H1 (cell line): ENCODE measurements at regions not wholly inside any gene's neighbourhood (a gene's known extent, or its start where the extent isn't known, plus 50 kb on each side); places are given as distances from the start of the nearest gene placed in this dataset.

Source experiments
- CTCF ChIA-PET: fragments of 300-600 bp; sonication (Branson Sonifier 250); formaldehyde crosslinking; loops from one replicate; lab custom pipeline; 2021; ENCODE audit not compliant: partially characterized antibody; lab: Charles Lee
- POLR2A ChIA-PET: fragments of 300-600 bp; sonication (Branson Sonifier 250); formaldehyde crosslinking; loops from one replicate; lab custom pipeline; 2021; ENCODE audit warnings: inconsistent platforms; ENCODE audit not compliant: partially characterized antibody; lab: Charles Lee
- DNase-seq, 2 experiments: peaks; one replicate each; pipeline versions ENCODE4 v3.0.0 to v3.0.0-alpha.2; 2010 to 2022; ENCODE audit warnings: low spot score in 2 of 2, low read depth in 1 of 2, mixed read lengths in 1 of 2
- FAIRE-seq: peaks from 2 replicates; lab custom pipeline; 2011; peaks lifted over from hg19 to GRCh38; lab: Jason Lieb, UNC
- H2AFZ ChIP-seq: 2 replicates; pipeline ENCODE4 v1.8.1; 2012; ENCODE audit warnings: low read length, inconsistent platforms
- H2AK5ac ChIP-seq: 2 replicates; pipeline ENCODE4 v1.6.1; 2013; ENCODE audit warnings: low read depth, low read length
- H2BK120ac ChIP-seq: replicated peaks from 2 replicates; pipeline ENCODE3; 2013; ENCODE audit warnings: low read depth, low read length, inconsistent platforms
- H2BK12ac ChIP-seq: 2 replicates; pipeline ENCODE4 v1.6.1; 2013; ENCODE audit warnings: low read depth, low read length
- H2BK15ac ChIP-seq: 2 replicates; pipeline ENCODE4 v1.6.1; 2013; ENCODE audit warnings: low read length
- H2BK20ac ChIP-seq: 2 replicates; pipeline ENCODE4 v1.6.1; 2013; ENCODE audit warnings: low read length
- H2BK5ac ChIP-seq: 2 replicates; pipeline ENCODE4 v1.6.1; 2013; ENCODE audit warnings: low read depth, low read length
- H3K14ac ChIP-seq: 2 replicates; pipeline ENCODE4 v1.6.1; 2013; ENCODE audit warnings: inconsistent platforms; ENCODE audit not compliant: insufficient read length
- H3K18ac ChIP-seq: 2 replicates; pipeline ENCODE4 v1.6.1; 2013; ENCODE audit warnings: low read length; ENCODE audit errors: extremely low read depth
- H3K23ac ChIP-seq: 2 replicates; pipeline ENCODE4 v1.6.1; 2013; ENCODE audit warnings: inconsistent platforms; ENCODE audit not compliant: insufficient read length
- H3K23me2 ChIP-seq: 2 replicates; pipeline ENCODE4 v1.6.1; 2013; ENCODE audit warnings: low read depth, low read length
- H3K27ac ChIP-seq: 2 replicates; pipeline ENCODE4 v1.6.1; 2011; ENCODE audit warnings: low read depth, low read length, inconsistent platforms
- H3K27me3 ChIP-seq, 4 experiments: replicated peaks in 1 of 4; 1 replicate in 1 of 4; 2 replicates in 3 of 4; pipeline versions ENCODE4 v1.6.1 to v1.8.1; 2011 to 2013; ENCODE audit warnings: low read length in 3 of 4, mild to moderate bottlenecking in 3 of 4, inconsistent platforms in 2 of 4, mixed read lengths in 2 of 4, moderate library complexity in 1 of 4; ENCODE audit not compliant: control insufficient read depth in 3 of 4, insufficient read depth in 3 of 4; ENCODE audit errors: extremely low read depth in 1 of 4
- H3K36me3 ChIP-seq, 4 experiments: 2 replicates each; pipeline versions ENCODE4 v1.6.1 to v1.8.1; 2011 to 2013; ENCODE audit warnings: mild to moderate bottlenecking in 4 of 4, low read length in 3 of 4, moderate library complexity in 2 of 4, control low read depth in 1 of 4, inconsistent platforms in 1 of 4; ENCODE audit not compliant: insufficient read depth in 4 of 4, control insufficient read depth in 2 of 4
- H3K4ac ChIP-seq: replicated peaks from 2 replicates; pipeline ENCODE3; 2013; ENCODE audit warnings: low read length, low read depth, mixed read lengths, inconsistent platforms; ENCODE audit not compliant: insufficient read length
- H3K4me1 ChIP-seq, 4 experiments: replicated peaks in 1 of 4; 1 replicate in 1 of 4; 2 replicates in 3 of 4; pipeline versions ENCODE4 v1.6.1 to v1.8.1; 2011 to 2013; ENCODE audit warnings: low read length in 3 of 4, inconsistent platforms in 2 of 4, mixed read lengths in 1 of 4; ENCODE audit not compliant: insufficient read depth in 4 of 4, control insufficient read depth in 3 of 4
- H3K4me2 ChIP-seq, 2 experiments: 2 replicates each; pipeline versions ENCODE4 v1.6.1 to v1.8.1; 2011 to 2013; ENCODE audit warnings: low read depth in 2 of 2, low read length in 2 of 2, control low read depth in 1 of 2, inconsistent platforms in 1 of 2, mild to moderate bottlenecking in 1 of 2; ENCODE audit not compliant: insufficient read depth in 1 of 2
- H3K4me3 ChIP-seq, 4 experiments: fragments of 200-600, 300-600 bp in 1 of 4; sonication (generic), shearing (Covaris generic), sonication (Bioruptor Twin) in 1 of 4; 2 replicates each; pipeline versions ENCODE4 v1.5.1 to v1.8.1; 2011 to 2016; ENCODE audit warnings: low read length in 4 of 4, low read depth in 3 of 4, control low read depth in 2 of 4, inconsistent platforms in 2 of 4, mild to moderate bottlenecking in 2 of 4, mixed read lengths in 1 of 4, moderate library complexity in 1 of 4; ENCODE audit not compliant: insufficient read depth in 2 of 4; ENCODE audit errors: extremely low read depth in 1 of 4
- H3K56ac ChIP-seq: replicated peaks from 2 replicates; pipeline ENCODE3; 2013; ENCODE audit warnings: low read depth, mild to moderate bottlenecking, mixed read lengths, low read length, inconsistent platforms; ENCODE audit not compliant: insufficient read length
- H3K79me1 ChIP-seq: 2 replicates; pipeline ENCODE4 v1.6.1; 2013; ENCODE audit warnings: low read depth, low read length, control low read depth
- H3K79me2 ChIP-seq, 2 experiments: 2 replicates each; pipeline versions ENCODE4 v1.6.1 to v1.8.1; 2012 to 2013; ENCODE audit warnings: low read length in 2 of 2, mild to moderate bottlenecking in 2 of 2, inconsistent platforms in 1 of 2; ENCODE audit not compliant: insufficient read depth in 2 of 2, control insufficient read depth in 1 of 2
- H3K9ac ChIP-seq, 4 experiments: replicated peaks in 1 of 4; 1 replicate in 1 of 4; 2 replicates in 3 of 4; pipeline versions ENCODE4 v1.6.1 to v1.8.1; 2011 to 2013; ENCODE audit warnings: low read depth in 3 of 4, low read length in 3 of 4, control low read depth in 2 of 4, mild to moderate bottlenecking in 2 of 4, moderate library complexity in 2 of 4, inconsistent platforms in 1 of 4; ENCODE audit errors: extremely low read depth in 1 of 4
- H3K9me3 ChIP-seq, 2 experiments: 2 replicates each; pipeline versions ENCODE4 v1.6.1 to v1.8.1; 2012 to 2013; ENCODE audit warnings: mild to moderate bottlenecking in 2 of 2, moderate library complexity in 2 of 2, control low read depth in 1 of 2, inconsistent platforms in 1 of 2, low read depth in 1 of 2, low read length in 1 of 2, mixed read lengths in 1 of 2; ENCODE audit not compliant: insufficient read depth in 2 of 2
- H4K20me1 ChIP-seq, 2 experiments: replicated peaks in 1 of 2; 2 replicates each; pipeline versions ENCODE3 to v1.8.1; 2011 to 2013; ENCODE audit warnings: inconsistent platforms in 2 of 2, low read length in 2 of 2, mild to moderate bottlenecking in 1 of 2; ENCODE audit not compliant: insufficient read depth in 2 of 2, control insufficient read depth in 1 of 2
- H4K5ac ChIP-seq: 2 replicates; pipeline ENCODE4 v1.6.1; 2013; ENCODE audit warnings: low read length, low read depth, mixed read lengths, inconsistent platforms; ENCODE audit not compliant: insufficient read length
- H4K8ac ChIP-seq: 2 replicates; pipeline ENCODE4 v1.8.0; 2013; ENCODE audit warnings: mild to moderate bottlenecking, moderate library complexity, low read length, inconsistent platforms; ENCODE audit not compliant: insufficient read depth; ENCODE audit errors: extremely low read depth
- H4K91ac ChIP-seq: replicated peaks from 2 replicates; pipeline ENCODE3; 2013; ENCODE audit warnings: low read length, mixed read lengths, inconsistent platforms; ENCODE audit not compliant: insufficient read length
- CEBPB ChIP-seq: IDR thresholded peaks from 2 replicates; pipeline ENCODE4 v1.6.1; 2012; ENCODE audit warnings: low read depth, low read length
- CTBP2 ChIP-seq: IDR thresholded peaks from 2 replicates; pipeline ENCODE4 v1.7.0; 2011; ENCODE audit warnings: borderline replicate concordance, mild to moderate bottlenecking, moderate library complexity, mixed read lengths, low read length; ENCODE audit not compliant: insufficient read depth, insufficient read length
- JUN ChIP-seq: IDR thresholded peaks from 2 replicates; pipeline ENCODE4 v1.6.1; 2011; ENCODE audit warnings: low read depth, mild to moderate bottlenecking, improper control_type of control experiment, low read length
- JUND ChIP-seq: IDR thresholded peaks from 2 replicates; pipeline ENCODE4 v1.6.1; 2011; ENCODE audit warnings: mild to moderate bottlenecking, improper control_type of control experiment, low read length
- RFX5 ChIP-seq: IDR thresholded peaks from 2 replicates; pipeline ENCODE4 v1.6.1; 2011; ENCODE audit warnings: low read depth, low read length, improper control_type of control experiment, borderline replicate concordance
- WGBS, 2 experiments: shearing (Covaris generic) in 1 of 2; methylation state at CpG; one replicate each; pipeline versions ENCODE4 v1.1.6 to v1.1.7; 2013 to 2015; ENCODE audit warnings: low lambda C conversion rate in 2 of 2, mixed read lengths in 2 of 2, inconsistent platforms in 1 of 2, low coverage in 1 of 2, missing lambda C conversion rate in 1 of 2; ENCODE audit not compliant: insufficient replicate concordance in 2 of 2, insufficient coverage in 1 of 2, insufficient read length in 1 of 2; ENCODE audit errors: extremely low coverage in 1 of 2, missing lambda C conversion rate in 1 of 2; 5-methylcytosine and 5-hydroxymethylcytosine counted together

DNA sequence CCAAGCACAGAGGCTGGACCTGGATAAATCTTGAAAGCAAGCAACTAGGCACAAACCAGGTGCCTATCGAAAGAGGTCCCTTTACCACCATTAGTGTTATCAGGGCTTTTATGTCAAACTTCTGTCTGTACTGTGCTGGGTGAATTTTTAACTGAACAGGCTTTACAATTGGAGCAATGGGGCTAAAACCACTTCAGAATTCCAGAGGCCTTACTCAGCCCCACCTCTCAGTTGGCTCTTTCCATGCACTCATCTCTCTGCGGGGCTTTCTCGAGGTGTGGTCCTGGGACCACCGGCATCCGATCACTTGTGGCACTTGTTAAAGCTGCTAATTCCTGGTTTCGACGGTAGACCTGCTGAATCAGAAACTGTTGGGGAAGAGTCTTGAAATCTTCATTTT lies 232.5 kb downstream of the SOX4 start:
- 68% methylated on average over 7 of the region's 7 CpGs; no CpG with 5 or more reads in 1 of the 2 experiments for WGBS, 2 experiments
- H3K36me3 ChIP-seq, result no peaks in the 10 kb centered on the region
- CTCF ChIA-PET, result interaction anchor here (1.1 to 2.2 kb wide), 3 partner anchors 19 to 112 kb away, joined by 4 to 5 read pairs (median 4); no protein-coding TSS in a partner anchor
- no peaks in the 10 kb centered on the region for H3K23me2 ChIP-seq
- peaks cover 0 to 91% of the 10 kb centered on the region in 2 experiments; a peak in 3 of 4 replicates for H3K79me2 ChIP-seq
- no peak overlapping the region for H2BK15ac ChIP-seq
- no peak overlapping the region for H3K9ac ChIP-seq
- no peak overlapping the region for H4K5ac ChIP-seq
- peak overlapping the region in 1 of 2 experiments; percentile 6; a peak in 1 of 4 replicates for H3K4me2 ChIP-seq
- H4K8ac ChIP-seq, result no peak overlapping the region
- H3K27ac ChIP-seq, result no peak overlapping the region
- no peak overlapping the region; the same call in 1 of the 2 replicates for H2AK5ac ChIP-seq
- FAIRE-seq (peak; percentile 71), DNase-seq (peak in 1 of 2 experiments; percentile 39)
- H3K9me3 ChIP-seq, result no peaks in the 10 kb centered on the region
- no peak overlapping the region for H2BK12ac ChIP-seq
- H3K14ac ChIP-seq, result no peak overlapping the region
- no peak overlapping the region for H3K23ac ChIP-seq
- H2BK20ac ChIP-seq, result no peak overlapping the region
- H3K56ac ChIP-seq, result no peak overlapping the region
- H4K20me1 ChIP-seq, result peaks cover 2% of the 10 kb centered on the region in 2 experiments
- H3K18ac ChIP-seq, result no peak overlapping the region
- H3K79me1 ChIP-seq, result no peaks in the 10 kb centered on the region; the same call in 1 of the 2 replicates
- H2BK120ac ChIP-seq, result no peak overlapping the region
- no peaks in the 10 kb centered on the region for H3K27me3 ChIP-seq
- TF ChIP-seq JUND (peak; percentile 80; the same call in 1 of the 2 replicates), RFX5 (no peak), JUN (peak; percentile 48; the same call in 1 of the 2 replicates), CEBPB (no peak), CTBP2 (no peak)
- POLR2A ChIA-PET, result interaction anchor here (1.2 to 2.1 kb wide), 2 partner anchors 11 to 22 kb away, joined by 3 to 7 read pairs; no protein-coding TSS in a partner anchor
- H2BK5ac ChIP-seq, result no peak overlapping the region
- peaks cover 3 to 17% (median 9%) of the 10 kb centered on the region in 4 experiments; a peak in 5 of 7 replicates for H3K4me1 ChIP-seq
- no peak overlapping the region for H3K4me3 ChIP-seq
- no peak overlapping the region for H2AFZ ChIP-seq
- H3K4ac ChIP-seq, result no peak overlapping the region
- no peak overlapping the region for H4K91ac ChIP-seq
